Activated CD8-positive, alpha-beta T cell treated with anti-CD3 and anti-CD28 coated beads for 36 hours (primary cell): ENCODE measurements at regions not wholly inside any gene's neighbourhood (a gene's known extent, or its start where the extent isn't known, plus 50 kb on each side); places are given as distances from the start of the nearest gene placed in this dataset.

Experiments used
- ATAC-seq: fragments of 200-7000 bp; cut with Tn5 transposase; one replicate; pipeline ENCODE4 v1.10.0; 2021; ENCODE audit warnings: mild to moderate bottlenecking, moderate library complexity
- CTCF ChIA-PET: fragments of 350-600 bp; sonication (Branson Sonifier 250); formaldehyde crosslinking; loops from one replicate; lab custom pipeline; 2021; ENCODE audit warnings: antibody characterized with exemption; lab: Charles Lee
- POLR2A ChIA-PET: fragments of 350-600 bp; sonication (Branson Sonifier 250); formaldehyde crosslinking; loops from one replicate; lab custom pipeline; 2021; ENCODE audit warnings: antibody characterized with exemption; lab: Charles Lee
- DNase-seq: peaks from one replicate; pipeline ENCODE4 v3.0.0-alpha.2; 2020
- H3K27ac Mint-ChIP-seq: one replicate; pipeline ENCODE4 v1.8.0; 2021; ENCODE audit warnings: mild to moderate bottlenecking, mixed read lengths
- H3K27me3 Mint-ChIP-seq: one replicate; pipeline ENCODE4 v1.8.0; 2021; ENCODE audit warnings: mixed read lengths
- H3K36me3 Mint-ChIP-seq: one replicate; pipeline ENCODE4 v1.8.0; 2021; ENCODE audit warnings: low read depth, mixed read lengths
- H3K4me1 Mint-ChIP-seq: one replicate; pipeline ENCODE4 v1.8.0; 2021; ENCODE audit warnings: low read depth, mixed read lengths
- H3K4me3 Mint-ChIP-seq: one replicate; pipeline ENCODE4 v1.8.0; 2021; ENCODE audit warnings: mild to moderate bottlenecking, moderate library complexity, mixed read lengths
- H3K9me3 Mint-ChIP-seq: one replicate; pipeline ENCODE4 v1.8.0; 2021; ENCODE audit warnings: mixed read lengths
- CTCF ChIP-seq: fragments of 200-600 bp; IDR thresholded peaks from one replicate; pipeline ENCODE4 v1.8.0; 2022; ENCODE audit warnings: antibody characterized with exemption, mild to moderate bottlenecking
- intact Hi-C: fragments of 100-400 bp; cut with micrococcal nuclease; formaldehyde crosslinking; loops from one replicate; pipeline ENCODE4 v1.10.0; 2022

GRCh38 chr13:80881942-80882445 is 541.1 kb upstream of the SPRY2 start:
- POLR2A ChIA-PET = no interaction called here
- peaks cover 2% of the 10 kb centered on the region for H3K9me3 Mint-ChIP-seq
- no peak for ATAC-seq

GRCh38 chr13:80881495-80881894 is 540.6 kb upstream of the SPRY2 start:
- Mint-ChIP-seq H3K27me3 (no peaks in the 10 kb centered on the region), H3K27ac (no peak overlapping the region), H3K4me3 (no peak overlapping the region), H3K9me3 (peaks cover 2% of the 10 kb centered on the region), H3K4me1 (no peaks in the 10 kb centered on the region), H3K36me3 (no peaks in the 10 kb centered on the region)
- no peak for TF ChIP-seq CTCF
- no peak for DNase-seq
- ATAC-seq = no peak
- intact Hi-C loops = no loop called here
- ChIA-PET CTCF (interaction anchor here (0.7 kb wide), 1 partner anchor 539 kb away, joined by 3 read pairs; no protein-coding TSS in a partner anchor), POLR2A (no interaction called here)

More at GRCh38 chr13:80881942-80882445, 541.1 kb upstream of the SPRY2 start:
- H3K36me3 Mint-ChIP-seq = no peaks in the 10 kb centered on the region
- no peaks in the 10 kb centered on the region for H3K4me1 Mint-ChIP-seq
- H3K27me3 Mint-ChIP-seq = no peaks in the 10 kb centered on the region
- DNase-seq = no peak
- no peak overlapping the region for H3K27ac Mint-ChIP-seq
- no peak overlapping the region for H3K4me3 Mint-ChIP-seq
- no peak for TF ChIP-seq CTCF
- CTCF ChIA-PET = no interaction called here
- intact Hi-C loops = no loop called here

- intact Hi-C loops = no loop called here
- no peak for TF ChIP-seq CTCF
- Mint-ChIP-seq H3K27me3 (no peaks in the 10 kb centered on the region), H3K9me3 (peaks cover 2% of the 10 kb centered on the region), H3K36me3 (no peaks in the 10 kb centered on the region), H3K4me3 (no peak overlapping the region), H3K4me1 (no peaks in the 10 kb centered on the region), H3K27ac (no peak overlapping the region)
- no peak for DNase-seq
- no peak for ATAC-seq
- ChIA-PET POLR2A (no interaction called here), CTCF (interaction anchor here (0.7 kb wide), 1 partner anchor 538 kb away, joined by 3 read pairs; no protein-coding TSS in a partner anchor)
These were observed 540.1 kb upstream of the SPRY2 start for GRCh38 chr13:80881034-80881433.

- Mint-ChIP-seq H3K4me3 (no peak overlapping the region), H3K27me3 (no peaks in the 10 kb centered on the region), H3K4me1 (no peaks in the 10 kb centered on the region), H3K36me3 (no peaks in the 10 kb centered on the region), H3K27ac (no peak overlapping the region), H3K9me3 (peaks cover 2% of the 10 kb centered on the region)
- TF ChIP-seq CTCF = no peak
- intact Hi-C loops = no loop called here
- ATAC-seq = no peak
- CTCF ChIA-PET = no interaction called here
- DNase-seq = no peak
- POLR2A ChIA-PET = no interaction called here
These were observed 537.0 kb upstream of the SPRY2 start for GRCh38 chr13:80877944-80878241.

GRCh38 chr13:80877209-80877943 is 536.5 kb upstream of the SPRY2 start:
- no peak overlapping the region for H3K27ac Mint-ChIP-seq
- H3K4me3 Mint-ChIP-seq = no peak overlapping the region
- DNase-seq = no peak
- CTCF ChIA-PET = interaction anchor here (0.7 kb wide), 1 partner anchor 22 kb away, joined by 3 read pairs; no protein-coding TSS in a partner anchor
- ATAC-seq = no peak
- no peaks in the 10 kb centered on the region for H3K36me3 Mint-ChIP-seq
- H3K4me1 Mint-ChIP-seq = no peaks in the 10 kb centered on the region
- POLR2A ChIA-PET = no interaction called here
- no peak for TF ChIP-seq CTCF
- H3K9me3 Mint-ChIP-seq = peaks cover 2% of the 10 kb centered on the region
- intact Hi-C loops = no loop called here
- H3K27me3 Mint-ChIP-seq = no peaks in the 10 kb centered on the region
